GM18951 (cell line): ENCODE measurements at regions not wholly inside any gene's neighbourhood (a gene's known extent, or its start where the extent isn't known, plus 50 kb on each side); places are given as distances from the start of the nearest gene placed in this dataset.

ENCODE experiments used
- POLR2A ChIP-seq: IDR thresholded peaks from 4 replicates; pipeline ENCODE4 v1.6.1; 2011; ENCODE audit warnings: mild to moderate bottlenecking; ENCODE audit not compliant: insufficient read length, insufficient read depth; ENCODE audit errors: extremely low read depth
- in situ Hi-C: fragments of 300-500 bp; cut with MboI; formaldehyde crosslinking; loops from one replicate; pipeline ENCODE4 v1.12.0; 2022; ENCODE audit warnings: low sequenced_read_pairs, mixed read lengths, inconsistent platforms; ENCODE audit not compliant: unreplicated experiment

- in situ Hi-C loops, result no loop called here
- no peak for TF ChIP-seq POLR2A
Measured at GRCh38 chr21:43343992-43344886, 82.7 kb downstream of the SIK1 start.

- in situ Hi-C loops, result no loop called here
- no peak for TF ChIP-seq POLR2A
Measured at GRCh38 chr21:43343095-43343991, 83.6 kb downstream of the SIK1 start.

GRCh38 chr21:43342301-43342881 lies 84.5 kb downstream of the SIK1 start:
- in situ Hi-C loops, result no loop called here
- no peak for TF ChIP-seq POLR2A

GRCh38 chr21:43341378-43342161 lies 85.4 kb downstream of the SIK1 start:
- in situ Hi-C loops, result no loop called here
- TF ChIP-seq POLR2A, result no peak

- no peak for TF ChIP-seq POLR2A
- in situ Hi-C loops, result no loop called here
Measured at GRCh38 chr21:43340491-43341377, 86.2 kb downstream of the SIK1 start.

GRCh38 chr21:43339668-43340067 lies 87.3 kb downstream of the SIK1 start:
- in situ Hi-C loops, result no loop called here
- TF ChIP-seq POLR2A, result no peak

- in situ Hi-C loops, result no loop called here
- no peak for TF ChIP-seq POLR2A
Measured at GRCh38 chr21:43338951-43339350, 88.0 kb downstream of the SIK1 start.

- no peak for TF ChIP-seq POLR2A
- in situ Hi-C loops, result no loop called here
Measured at GRCh38 chr21:43337901-43338655, 88.9 kb downstream of the SIK1 start.

GRCh38 chr21:43335119-43335518 lies 91.8 kb downstream of the SIK1 start:
- in situ Hi-C loops, result no loop called here
- TF ChIP-seq POLR2A, result no peak

GRCh38 chr21:43334214-43334958 lies 92.5 kb downstream of the SIK1 start:
- TF ChIP-seq POLR2A, result no peak
- in situ Hi-C loops, result no loop called here

GRCh38 chr21:43333298-43334062 lies 93.5 kb downstream of the SIK1 start:
- no peak for TF ChIP-seq POLR2A
- in situ Hi-C loops, result no loop called here
